ENCODE measurements at regions not wholly inside any gene's neighbourhood (a gene's known extent, or its start where the extent isn't known, plus 50 kb on each side); places are given as distances from the start of the nearest gene placed in this dataset.

- H3K9me3 ChIP-seq (replicated peaks; ENCODE audit: control insufficient read depth, insufficient read depth, low read length), result no peaks in the 10 kb centered on the region
- no peaks in the 10 kb centered on the region for H4K20me1 ChIP-seq (ENCODE audit: control insufficient read depth, insufficient read depth)
- no peak for ATAC-seq
- ChIA-PET POLR2A (interaction anchor here (0.6 kb wide), 1 partner anchor 389 kb away, joined by 5 read pairs; no protein-coding TSS in a partner anchor), CTCF (no interaction called here), SMC1A (ENCODE audit: uncharacterized antibody, unreplicated experiment) (no interaction called here), RAD21 (ENCODE audit: unreplicated experiment) (no interaction called here)
- FAIRE-seq, result no peak
- H3K9ac ChIP-seq (ENCODE audit: control insufficient read depth, insufficient read depth, low read length), result no peak overlapping the region
- DNase-seq (ENCODE audit: low read depth, low spot score), result no peak
- H3K27ac ChIP-seq (ENCODE audit: control insufficient read depth, insufficient read depth), result no peak overlapping the region
- no peak overlapping the region for H3K4me2 ChIP-seq (ENCODE audit: control insufficient read depth, insufficient read depth)
- H3K36me3 ChIP-seq (ENCODE audit: control insufficient read depth in 2 of 2, insufficient read depth in 2 of 2, low read length in 1 of 2), result no peaks in the 10 kb centered on the region
- no peaks in the 10 kb centered on the region; a peak in 1 of 4 replicates for H3K27me3 ChIP-seq (replicated peaks in 1 of 2; ENCODE audit: control insufficient read depth in 2 of 2, insufficient read depth in 2 of 2, low read length in 1 of 2)
- in situ Hi-C loops (cut with MboI), result no loop called here
- H3K4me3 ChIP-seq, result no peak overlapping the region
- H3K79me2 ChIP-seq (ENCODE audit: control insufficient read depth, insufficient read depth, low read length), result no peaks in the 10 kb centered on the region
- intact Hi-C loops (cut with micrococcal nuclease; ENCODE audit: unreplicated experiment), result no loop called here
- WGBS (ENCODE audit: insufficient coverage, insufficient replicate concordance, low lambda C conversion rate, missing lambda C conversion rate), result 18% methylated on average over 17 of the region's 17 CpGs
- H3K4me1 ChIP-seq (ENCODE audit: control insufficient read depth, insufficient read depth, low read length), result no peaks in the 10 kb centered on the region
- BruUV-seq (replicated peaks), result no TSS peak
- H2AFZ ChIP-seq (ENCODE audit: control insufficient read depth, low read depth, low read length), result no peak overlapping the region
- TF ChIP-seq, protein P1, sequence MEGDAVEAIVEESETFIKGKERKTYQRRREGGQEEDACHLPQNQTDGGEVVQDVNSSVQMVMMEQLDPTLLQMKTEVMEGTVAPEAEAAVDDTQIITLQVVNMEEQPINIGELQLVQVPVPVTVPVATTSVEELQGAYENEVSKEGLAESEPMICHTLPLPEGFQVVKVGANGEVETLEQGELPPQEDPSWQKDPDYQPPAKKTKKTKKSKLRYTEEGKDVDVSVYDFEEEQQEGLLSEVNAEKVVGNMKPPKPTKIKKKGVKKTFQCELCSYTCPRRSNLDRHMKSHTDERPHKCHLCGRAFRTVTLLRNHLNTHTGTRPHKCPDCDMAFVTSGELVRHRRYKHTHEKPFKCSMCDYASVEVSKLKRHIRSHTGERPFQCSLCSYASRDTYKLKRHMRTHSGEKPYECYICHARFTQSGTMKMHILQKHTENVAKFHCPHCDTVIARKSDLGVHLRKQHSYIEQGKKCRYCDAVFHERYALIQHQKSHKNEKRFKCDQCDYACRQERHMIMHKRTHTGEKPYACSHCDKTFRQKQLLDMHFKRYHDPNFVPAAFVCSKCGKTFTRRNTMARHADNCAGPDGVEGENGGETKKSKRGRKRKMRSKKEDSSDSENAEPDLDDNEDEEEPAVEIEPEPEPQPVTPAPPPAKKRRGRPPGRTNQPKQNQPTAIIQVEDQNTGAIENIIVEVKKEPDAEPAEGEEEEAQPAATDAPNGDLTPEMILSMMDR (IDR thresholded peaks at IDR 0.05 in 2 of 3, conservative IDR thresholded peaks at IDR 0.05 in 1 of 3; ENCODE audit: control insufficient read depth in 2 of 3, extremely low read depth in 1 of 3, insufficient read depth in 1 of 3, low read depth in 3 of 3, low read length in 3 of 3), result no peak
- TF ChIP-seq PKNOX1 (IDR thresholded peaks at IDR 0.05), result no peak
- TF ChIP-seq TCF3 (IDR thresholded peaks at IDR 0.05; ENCODE audit: borderline replicate concordance, insufficient read depth, low read depth, low read length), result no peak
- no peak for TF ChIP-seq TAF1 (IDR thresholded peaks at IDR 0.05; ENCODE audit: borderline replicate concordance, low read depth, low read length)
- no peak for TF ChIP-seq PAX8 (IDR thresholded peaks at IDR 0.05)
- no peak for TF ChIP-seq USF1 (IDR thresholded peaks at IDR 0.05; ENCODE audit: borderline replicate concordance, extremely low read length, insufficient read depth, low read depth, low read length)
- TF ChIP-seq NR2F1 (conservative IDR thresholded peaks at IDR 0.05), result no peak
- no peak for TF ChIP-seq CBX3 (IDR thresholded peaks at IDR 0.05; ENCODE audit: borderline replicate concordance, low read depth)
- TF ChIP-seq POU2F2 (IDR thresholded peaks at IDR 0.05; ENCODE audit: borderline replicate concordance, low read depth, low read length), result no peak
- no peak for TF ChIP-seq ZBTB40 (IDR thresholded peaks at IDR 0.05; ENCODE audit: borderline replicate concordance)
- no peak for TF ChIP-seq DPF2 (IDR thresholded peaks at IDR 0.05)
- no peak for TF ChIP-seq RAD21 (IDR thresholded peaks at IDR 0.05; ENCODE audit: insufficient read depth, low read depth, low read length)
- no peak for TF ChIP-seq RUNX3 (IDR thresholded peaks at IDR 0.05; ENCODE audit: low read length)
- no peak for TF ChIP-seq SRF (IDR thresholded peaks at IDR 0.05; ENCODE audit: low read depth in 2 of 2, low read length in 2 of 2)
- no peak for TF ChIP-seq IKZF2 (IDR thresholded peaks at IDR 0.05)
- TF ChIP-seq RFX5 (IDR thresholded peaks at IDR 0.05; ENCODE audit: low read depth, low read length), result no peak
Measured at GRCh38 chr11:129611661-129612446, 203.8 kb upstream of the TMEM45B start.
